SKM-1 treated with dmso at 0.1 percent for 144 hours (cell line): ENCODE measurements at regions not wholly inside any gene's neighbourhood (a gene's known extent, or its start where the extent isn't known, plus 50 kb on each side); places are given as distances from the start of the nearest gene placed in this dataset.
"Not testable (repeated sequence)": the region's sequence is repeated elsewhere in the genome, so short reads cannot be mapped to it uniquely, and the experiment has no call there.

ENCODE experiments used
- DNase-seq: peaks from one replicate; lab custom pipeline; 2025; ENCODE audit not compliant: unreplicated experiment; lab: John Stamatoyannopoulos, UW

GRCh38 chr6:81565071-81565470 lies 187.4 kb downstream of the TENT5A start:
- no peak for DNase-seq

GRCh38 chr6:81564470-81565068 lies 187.9 kb downstream of the TENT5A start:
- DNase-seq: no peak

GRCh38 chr6:81562169-81562568 lies 190.3 kb downstream of the TENT5A start:
- DNase-seq: no peak

DNA sequence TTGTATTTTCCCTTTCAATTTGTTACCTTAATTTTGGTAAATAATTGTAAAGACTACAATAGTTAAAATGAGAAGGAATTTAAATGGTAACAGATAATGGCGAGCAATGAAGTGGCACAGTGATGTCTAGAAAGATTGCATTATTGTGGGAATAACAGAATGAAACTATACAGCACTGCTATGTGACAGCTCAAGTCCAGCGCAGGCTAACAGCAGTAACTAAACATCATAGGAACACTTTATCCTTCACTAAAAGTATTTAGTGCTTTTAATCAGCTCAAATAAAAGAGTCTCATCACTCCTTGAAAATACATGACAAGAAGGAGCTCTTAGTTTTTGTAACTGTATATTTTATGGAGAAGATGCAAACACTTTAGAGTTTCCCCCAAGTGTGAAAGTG lies 190.8 kb downstream of the TENT5A start:
- DNase-seq: no peak

DNA sequence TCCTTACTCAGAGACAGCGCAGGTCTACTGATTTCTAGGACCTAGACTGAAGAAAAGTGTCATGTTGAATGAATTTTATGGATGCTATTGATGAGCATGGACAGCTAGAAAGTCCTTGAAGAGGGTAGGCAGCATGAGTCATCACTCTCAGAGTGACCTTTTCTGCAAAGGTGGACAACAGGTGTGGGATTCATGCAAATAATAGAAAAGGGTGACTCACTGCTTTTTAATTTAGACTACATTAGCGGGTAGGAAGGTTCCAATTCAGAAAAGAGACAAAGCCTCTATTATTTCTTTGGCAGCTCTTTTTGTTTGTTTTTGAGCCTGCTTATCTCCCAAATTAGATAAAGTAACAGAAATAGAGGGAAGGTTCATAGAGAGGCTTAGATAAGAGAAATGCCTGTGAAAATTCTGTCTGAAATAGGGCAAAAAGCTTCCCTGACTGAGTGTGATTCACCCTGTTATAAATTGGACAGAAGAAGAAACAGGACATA lies 191.4 kb downstream of the TENT5A start:
- DNase-seq: no peak

DNA sequence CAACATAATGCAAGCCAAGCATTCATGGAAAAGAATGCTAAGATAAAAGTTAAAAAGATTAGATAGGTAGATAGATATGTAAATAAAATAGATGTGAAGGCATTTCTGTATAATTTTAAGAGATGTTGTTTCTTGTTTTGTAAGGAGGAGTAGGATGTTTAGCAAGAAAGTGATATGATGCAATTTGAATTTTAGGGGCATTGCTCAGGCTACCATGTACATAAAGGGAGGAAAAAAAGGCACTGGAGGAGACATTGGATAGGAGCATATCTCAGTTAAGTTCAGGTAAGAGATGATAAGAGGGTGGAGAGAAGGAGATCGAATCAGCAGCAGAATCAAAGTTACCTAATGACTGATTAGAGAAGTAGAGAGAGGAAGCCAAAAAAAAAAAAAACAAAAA lies 194.7 kb downstream of the TENT5A start:
- DNase-seq: no peak

GRCh38 chr6:81556551-81556950 lies 195.9 kb downstream of the TENT5A start:
- no peak for DNase-seq

DNA sequence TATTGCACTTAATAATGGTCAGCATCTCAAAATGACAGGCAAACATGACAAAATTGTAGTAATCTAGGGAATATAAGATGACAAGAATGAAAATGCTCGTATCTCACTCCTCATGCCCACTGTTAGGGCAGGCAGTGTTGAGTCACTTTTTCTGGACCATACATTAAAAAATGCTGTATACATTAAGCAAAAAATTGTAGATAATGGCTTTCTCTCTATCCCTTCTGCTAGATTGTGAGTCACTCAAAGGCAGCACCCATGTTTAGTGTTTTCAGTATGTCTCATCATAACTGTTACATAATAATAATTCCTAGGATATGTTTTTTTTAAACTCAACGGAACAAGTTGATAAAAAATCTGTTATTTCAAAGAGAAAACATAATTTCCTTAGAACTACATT lies 199.3 kb downstream of the TENT5A start:
- DNase-seq: no peak

DNA sequence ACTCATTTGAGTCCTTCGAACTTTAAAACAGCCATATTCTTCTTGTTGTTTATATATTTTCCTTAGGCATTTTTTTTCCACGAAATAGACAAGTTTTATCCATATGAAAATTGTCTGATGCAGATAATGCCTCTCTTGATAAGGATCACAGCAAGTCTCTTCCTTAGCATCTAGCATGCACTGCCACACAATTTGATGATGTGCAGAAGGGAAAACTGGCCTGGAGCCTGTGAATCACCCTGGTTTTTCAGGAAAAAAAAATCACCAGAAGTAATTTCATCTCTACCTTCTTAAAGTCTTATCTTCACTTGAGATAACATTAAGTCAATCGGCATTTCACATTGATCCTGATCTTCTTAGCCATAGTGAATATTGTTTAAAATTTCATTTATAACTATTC lies 199.8 kb downstream of the TENT5A start:
- no peak for DNase-seq

GRCh38 chr6:81547149-81547548 lies 205.3 kb downstream of the TENT5A start:
- DNase-seq: no peak

DNA sequence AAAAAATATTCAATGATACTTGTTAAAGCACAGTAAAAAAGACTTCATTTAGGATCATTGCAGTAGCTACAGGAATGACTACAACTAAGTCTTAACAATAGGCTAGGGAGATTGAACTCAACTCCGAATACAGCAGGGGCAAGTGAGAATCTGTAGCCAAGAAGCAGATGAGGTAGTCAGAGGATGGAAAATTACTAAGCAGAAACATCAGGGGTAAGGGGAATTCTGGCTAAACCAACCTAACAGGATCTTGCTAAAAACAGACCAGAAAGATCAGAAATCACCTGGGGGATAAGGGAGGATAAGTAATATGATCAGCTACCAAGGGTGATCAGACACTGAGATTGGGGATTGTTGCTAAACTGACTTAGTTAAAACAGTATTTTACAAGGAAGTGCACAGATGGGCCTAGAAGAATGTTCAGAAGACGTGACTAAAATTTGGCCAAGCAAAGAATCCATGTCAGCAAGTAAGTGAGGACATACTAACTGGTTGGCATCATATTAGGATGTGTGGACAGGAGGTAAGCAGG lies 217.5 kb downstream of the TENT5A start:
- no peak for DNase-seq

DNA sequence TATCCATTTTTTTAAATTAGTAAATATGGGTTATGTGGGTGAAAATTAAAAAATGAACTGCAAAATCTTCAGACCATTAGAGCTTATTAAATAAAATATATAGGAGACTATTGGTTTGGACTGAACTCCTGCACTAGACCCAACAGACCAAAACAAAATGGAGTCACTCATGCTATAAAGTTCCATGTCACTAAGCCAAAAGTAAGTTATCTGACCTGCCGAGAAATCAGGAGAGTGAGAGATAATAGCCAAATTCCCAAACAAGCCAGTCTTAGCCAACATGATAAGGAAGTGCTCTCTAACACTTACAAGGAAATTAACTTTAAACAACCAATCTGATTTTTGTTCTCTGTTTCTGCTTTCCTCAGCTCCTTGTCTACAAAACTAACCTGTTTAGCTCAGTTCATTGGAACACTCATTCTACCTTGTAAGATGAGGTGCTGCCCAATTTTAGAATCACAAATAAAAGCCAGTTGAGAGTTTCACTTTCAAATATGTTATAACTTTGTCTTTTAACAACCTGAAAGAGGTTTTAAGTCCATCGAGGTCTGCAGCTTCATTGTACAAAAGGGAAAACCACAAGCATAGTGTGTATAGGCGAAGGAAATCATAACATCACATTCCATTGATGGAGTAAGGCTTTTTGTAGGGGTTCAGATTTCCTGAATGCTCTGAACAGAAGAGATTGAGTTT lies 220.5 kb downstream of the TENT5A start:
- DNase-seq: no peak

GRCh38 chr6:81517455-81517854 lies 235.0 kb downstream of the TENT5A start:
- DNase-seq: no peak

DNA sequence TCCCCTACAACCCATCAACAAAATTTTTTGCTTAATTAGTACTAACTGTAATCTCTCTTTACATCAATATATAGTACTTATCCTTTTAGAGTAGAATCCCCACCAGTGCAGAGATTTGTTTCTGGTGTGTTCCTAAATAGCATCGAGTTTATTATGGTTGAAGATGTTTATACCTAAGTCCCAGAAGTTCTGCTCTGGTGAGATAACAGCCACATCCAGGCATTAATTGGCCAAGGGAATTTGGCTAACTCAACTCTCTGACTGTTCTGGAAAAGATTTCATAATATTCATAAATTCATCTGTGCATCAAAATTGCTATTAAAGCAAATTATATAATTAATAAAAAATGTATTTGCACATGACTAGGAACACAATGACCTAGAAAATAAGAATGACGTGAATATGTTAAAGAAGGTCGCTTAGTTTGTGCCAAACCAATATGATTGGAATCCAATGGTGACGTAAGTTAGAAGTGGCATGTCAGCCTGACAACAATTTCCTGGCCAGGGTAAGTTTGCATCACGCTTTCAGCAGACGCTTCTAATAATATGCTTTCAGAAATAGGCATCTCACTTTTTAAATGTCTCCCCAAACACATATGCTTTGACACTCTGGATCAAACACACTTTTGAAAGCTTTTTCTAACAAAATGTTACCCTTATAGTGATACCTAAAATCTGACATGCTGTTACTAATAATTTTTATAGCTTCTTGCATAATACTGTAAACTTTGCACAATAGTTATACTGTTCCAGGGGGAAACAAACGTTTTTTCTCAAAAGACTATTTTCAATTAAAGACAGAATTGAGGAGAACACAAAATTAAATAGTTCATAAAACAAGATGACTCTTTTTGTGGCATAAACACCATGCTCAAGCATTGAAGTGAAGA lies 236.7 kb downstream of the TENT5A start:
- no peak for DNase-seq

- not testable (repeated sequence) for DNase-seq
These were observed 238.3 kb downstream of the TENT5A start for GRCh38 chr6:81514195-81514594.

- DNase-seq: no peak
These were observed 241.1 kb downstream of the TENT5A start for GRCh38 chr6:81511423-81511822.

- DNase-seq: no peak
These were observed 256.5 kb downstream of the TENT5A start for GRCh38 chr6:81495999-81496398.

DNA sequence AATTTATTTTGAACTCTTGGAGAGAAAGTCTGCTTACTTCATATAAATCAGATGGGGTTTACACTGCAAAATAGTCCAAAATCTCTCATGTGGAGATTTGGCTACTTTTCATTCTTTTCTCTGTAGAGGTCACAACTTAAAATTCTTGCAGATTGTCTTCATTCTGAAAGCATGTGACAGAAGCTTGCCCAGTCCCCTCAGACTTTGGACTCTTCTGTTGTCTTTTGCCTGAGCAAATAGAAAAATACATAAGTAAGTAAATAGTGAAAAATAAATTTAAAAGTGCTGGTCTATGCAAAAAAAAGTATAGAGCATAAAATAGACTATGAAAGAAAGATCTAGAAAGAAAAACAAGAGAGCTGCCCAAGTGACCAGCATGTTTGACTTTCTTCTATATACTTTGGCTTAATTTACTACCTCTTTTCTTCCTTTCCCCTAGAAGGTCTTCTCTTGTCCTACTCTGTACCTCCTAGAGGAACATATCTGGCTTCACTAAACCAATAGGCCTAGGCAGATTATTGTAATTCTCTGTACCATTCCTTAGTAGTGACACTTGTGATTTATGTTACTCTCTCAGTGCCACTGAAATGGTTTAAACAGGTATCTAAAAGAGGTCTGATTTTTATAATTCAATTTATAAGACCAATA lies 260.9 kb downstream of the TENT5A start:
- DNase-seq: no peak

- no peak for DNase-seq
These were observed 265.0 kb downstream of the TENT5A start for GRCh38 chr6:81487489-81487888.

DNA sequence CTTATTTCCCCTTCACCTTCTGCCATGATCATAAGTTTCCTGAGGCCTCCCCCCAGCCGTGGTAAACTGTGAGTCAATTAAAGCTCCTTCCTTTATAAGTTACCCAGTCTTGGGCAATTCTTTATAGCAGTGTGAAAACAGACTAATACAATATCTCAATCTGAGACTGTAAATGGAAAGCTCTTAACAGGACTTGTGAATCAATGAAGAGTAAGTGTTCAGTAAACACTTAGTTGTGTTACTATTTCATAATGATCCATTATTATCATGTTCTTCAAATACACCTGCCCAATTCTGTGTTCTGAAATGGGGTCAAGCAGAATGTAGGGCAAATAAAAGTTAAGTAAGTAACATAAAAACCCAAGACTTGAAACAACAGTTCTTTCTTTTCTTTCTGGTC lies 266.2 kb downstream of the TENT5A start:
- no peak for DNase-seq

- DNase-seq: no peak
These were observed 267.1 kb downstream of the TENT5A start for GRCh38 chr6:81485395-81485794.
